Choroid plexus epithelial cell (primary cell): ENCODE measurements at regions not wholly inside any gene's neighbourhood (a gene's known extent, or its start where the extent isn't known, plus 50 kb on each side); places are given as distances from the start of the nearest gene placed in this dataset.

Experiments
- DNase-seq: peaks from one replicate; pipeline ENCODE4 v3.0.0-alpha.2; 2010; ENCODE audit warnings: low read depth
- H3K4me3 ChIP-seq: 2 replicates; pipeline ENCODE4 v1.5.1; 2011; ENCODE audit warnings: low read depth, mild to moderate bottlenecking, control low read depth, low read length, moderate library complexity
- TF ChIP-seq, protein P1 (sequence below): conservative IDR thresholded peaks from 2 replicates; pipeline ENCODE4 v1.5.1; 2011; ENCODE audit warnings: low read depth, mild to moderate bottlenecking, control low read depth, inconsistent platforms, low read length, moderate library complexity

DNA sequence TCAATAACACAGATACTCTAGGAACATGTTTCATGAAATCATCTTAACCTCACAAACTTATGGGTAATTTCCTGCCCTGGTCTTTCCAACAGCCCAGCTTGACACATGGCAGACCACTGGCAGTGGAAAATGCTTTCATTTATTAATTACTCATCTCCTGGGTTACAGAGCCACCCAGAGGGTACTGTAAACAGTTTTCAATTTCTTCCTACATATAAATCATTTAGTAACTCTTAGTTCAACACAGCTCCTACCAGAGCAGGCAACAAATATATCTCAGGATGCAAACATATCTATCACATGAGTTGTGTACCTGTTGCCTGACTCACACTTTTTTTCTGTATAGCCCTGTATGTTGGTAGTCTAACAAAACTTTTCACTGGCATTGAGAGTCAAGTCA lies 99.2 kb upstream of the VRK2 start:
- no peak for DNase-seq
- H3K4me3 ChIP-seq: no peak overlapping the region
- TF ChIP-seq, protein P1, sequence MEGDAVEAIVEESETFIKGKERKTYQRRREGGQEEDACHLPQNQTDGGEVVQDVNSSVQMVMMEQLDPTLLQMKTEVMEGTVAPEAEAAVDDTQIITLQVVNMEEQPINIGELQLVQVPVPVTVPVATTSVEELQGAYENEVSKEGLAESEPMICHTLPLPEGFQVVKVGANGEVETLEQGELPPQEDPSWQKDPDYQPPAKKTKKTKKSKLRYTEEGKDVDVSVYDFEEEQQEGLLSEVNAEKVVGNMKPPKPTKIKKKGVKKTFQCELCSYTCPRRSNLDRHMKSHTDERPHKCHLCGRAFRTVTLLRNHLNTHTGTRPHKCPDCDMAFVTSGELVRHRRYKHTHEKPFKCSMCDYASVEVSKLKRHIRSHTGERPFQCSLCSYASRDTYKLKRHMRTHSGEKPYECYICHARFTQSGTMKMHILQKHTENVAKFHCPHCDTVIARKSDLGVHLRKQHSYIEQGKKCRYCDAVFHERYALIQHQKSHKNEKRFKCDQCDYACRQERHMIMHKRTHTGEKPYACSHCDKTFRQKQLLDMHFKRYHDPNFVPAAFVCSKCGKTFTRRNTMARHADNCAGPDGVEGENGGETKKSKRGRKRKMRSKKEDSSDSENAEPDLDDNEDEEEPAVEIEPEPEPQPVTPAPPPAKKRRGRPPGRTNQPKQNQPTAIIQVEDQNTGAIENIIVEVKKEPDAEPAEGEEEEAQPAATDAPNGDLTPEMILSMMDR: no peak

DNA sequence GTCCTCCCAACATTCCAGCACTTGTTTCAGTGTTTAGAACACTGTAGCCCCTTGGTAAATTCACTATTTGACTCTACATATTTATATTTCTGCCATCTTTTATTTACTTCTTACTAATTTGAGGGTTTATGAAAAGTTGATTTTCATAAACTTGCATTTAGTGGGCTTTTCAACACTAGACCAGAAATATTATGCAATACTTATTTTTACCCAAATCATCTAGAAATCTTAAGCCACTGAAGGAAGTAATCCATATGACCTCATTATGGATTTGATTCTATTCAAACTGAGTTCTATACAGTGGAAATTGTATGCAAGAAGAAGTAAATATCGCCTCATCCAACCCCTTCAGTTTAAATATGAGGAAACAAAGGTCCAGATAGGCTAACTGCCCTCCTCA lies 92.6 kb upstream of the VRK2 start:
- TF ChIP-seq, protein P1: no peak
- no peak overlapping the region for H3K4me3 ChIP-seq
- no peak for DNase-seq

DNA sequence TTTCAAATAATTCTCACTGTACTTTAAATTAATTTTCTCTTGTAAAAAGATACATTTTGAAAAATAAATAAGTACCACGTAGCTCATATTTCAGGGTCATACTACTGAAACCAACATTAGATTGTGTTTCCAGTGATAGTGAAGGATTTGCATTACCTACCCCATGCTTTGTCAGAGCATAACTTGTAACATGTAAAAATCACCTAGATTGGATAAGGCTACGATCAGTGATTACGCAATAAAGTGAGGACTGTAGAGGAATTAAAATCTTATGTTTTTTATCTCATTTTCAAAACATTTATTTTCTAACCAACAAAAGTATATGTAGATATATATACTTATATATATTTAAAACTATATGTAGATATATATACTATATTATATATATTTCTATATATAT lies 89.4 kb upstream of the VRK2 start:
- DNase-seq: no peak
- TF ChIP-seq, protein P1: no peak
- no peak overlapping the region for H3K4me3 ChIP-seq

DNA sequence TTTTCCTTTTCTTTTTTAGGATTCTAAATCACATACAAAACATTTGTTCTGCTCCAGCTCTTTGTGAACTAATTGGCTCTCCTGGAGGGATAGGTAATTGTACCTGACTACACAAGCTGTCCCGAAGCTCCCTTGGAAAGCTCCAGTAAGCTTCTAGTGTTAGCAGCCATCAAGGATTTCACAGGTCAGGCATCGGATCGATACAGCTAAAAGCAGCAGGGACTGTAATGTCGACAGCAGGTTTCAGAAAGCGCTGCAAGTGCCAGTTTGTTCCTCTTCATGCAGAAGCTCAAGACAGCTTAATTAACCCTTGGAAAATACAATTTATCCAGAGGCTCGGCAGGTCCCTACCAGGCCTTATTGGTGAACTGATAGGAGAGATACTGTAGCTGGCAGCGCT lies 87.2 kb upstream of the VRK2 start:
- DNase-seq: no peak
- H3K4me3 ChIP-seq: no peak overlapping the region
- TF ChIP-seq, protein P1: no peak

DNA sequence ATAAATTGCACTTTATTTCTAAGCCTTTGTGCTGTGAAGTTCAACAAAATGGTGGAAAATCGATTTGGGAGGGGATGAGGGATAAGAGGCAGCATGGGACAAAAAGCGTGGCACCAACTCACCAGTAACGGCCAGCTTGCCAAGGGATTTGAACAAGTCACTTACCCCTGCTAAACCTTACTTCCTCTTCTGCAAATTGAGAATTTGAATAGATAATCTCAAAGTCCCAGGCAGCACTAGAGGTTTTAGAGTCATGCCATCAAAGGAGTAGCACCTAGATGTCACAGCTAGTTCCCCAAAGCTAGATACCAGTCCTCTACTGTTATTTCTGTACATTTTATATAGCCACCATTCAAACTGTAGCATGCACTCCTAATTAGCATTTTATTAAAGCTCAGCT lies 83.7 kb upstream of the VRK2 start:
- TF ChIP-seq, protein P1: no peak
- no peak for DNase-seq
- no peak overlapping the region for H3K4me3 ChIP-seq

DNA sequence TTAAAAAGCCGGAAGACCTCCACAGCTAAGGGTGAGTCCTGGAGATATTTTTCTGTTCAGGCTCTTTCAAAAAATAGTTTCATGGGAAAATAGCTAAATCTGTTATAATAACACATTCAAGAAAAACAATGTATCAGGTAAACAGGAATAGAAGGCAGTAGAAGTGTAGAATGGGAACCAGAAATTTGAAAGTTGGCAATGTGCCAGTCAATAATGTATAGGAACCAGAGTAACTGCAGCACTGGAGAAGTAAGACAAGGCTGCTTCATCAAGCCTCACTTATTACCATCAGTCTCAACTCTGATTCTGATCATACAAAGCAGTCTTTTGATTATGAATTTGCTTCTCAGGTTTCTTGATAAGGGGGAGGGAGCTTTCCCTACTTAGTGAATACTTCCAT lies 81.4 kb upstream of the VRK2 start:
- DNase-seq: no peak
- H3K4me3 ChIP-seq: no peak overlapping the region
- TF ChIP-seq, protein P1: no peak

DNA sequence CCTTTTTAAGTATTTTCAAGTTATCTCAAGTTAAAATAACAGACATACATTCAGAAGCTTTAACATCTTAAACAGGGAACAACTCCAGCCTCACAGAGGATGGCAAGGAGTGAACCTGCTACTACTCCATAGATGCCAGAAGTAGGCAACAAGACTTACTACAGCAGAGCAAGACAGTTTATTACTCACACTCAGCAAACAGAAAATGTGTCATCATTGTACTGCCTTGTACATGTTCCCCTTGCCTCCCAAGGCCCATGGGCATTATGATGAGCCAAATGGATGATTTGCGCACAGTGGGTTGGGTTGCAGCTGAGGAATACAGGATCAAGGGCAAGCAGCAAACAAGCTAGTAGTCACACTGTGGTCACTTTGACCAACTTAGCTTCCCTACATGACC lies 80.6 kb upstream of the VRK2 start:
- no peak overlapping the region for H3K4me3 ChIP-seq
- no peak for DNase-seq
- TF ChIP-seq, protein P1: no peak
